ENCODE measurements at regions not wholly inside any gene's neighbourhood (a gene's known extent, or its start where the extent isn't known, plus 50 kb on each side); places are given as distances from the start of the nearest gene placed in this dataset.

DNA sequence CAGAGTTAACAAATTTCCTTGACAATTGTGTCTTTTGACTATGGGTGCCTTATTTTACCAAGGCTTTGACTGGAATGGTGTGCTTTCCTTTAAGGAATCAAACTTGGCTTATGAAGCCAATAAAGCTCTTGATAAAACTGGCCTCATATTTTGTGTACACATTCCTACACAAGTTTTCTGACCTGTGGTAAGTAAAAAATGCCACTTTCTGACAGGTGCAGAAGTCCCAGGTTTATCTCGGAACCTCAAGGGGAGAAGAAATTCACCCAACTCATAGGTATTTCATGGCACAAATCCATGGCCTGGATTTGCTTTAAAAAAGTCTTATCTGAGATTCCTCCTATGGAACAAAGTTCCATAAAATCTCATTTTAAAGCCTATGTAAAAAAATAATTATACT lies 880.6 kb upstream of the LRATD1 start:
- Histone ChIP-seq H3K27me3 (no peaks in the 10 kb centered on the region), H3K4me3 (no peak overlapping the region), H3K9me3 (peaks cover 0 to 6% (median 0%) of the 10 kb centered on the region in 4 donors), H3K36me3 (no peaks in the 10 kb centered on the region), H3K27ac (no peak overlapping the region), H3K4me1 (no peaks in the 10 kb centered on the region)
- TF ChIP-seq EP300 (IDR thresholded peaks at IDR 0.05) (no peak), POLR2A (IDR thresholded peaks at IDR 0.05) (no peak), CTCF (IDR thresholded peaks at IDR 0.05) (no peak)
- WGBS, 2 donors = 89 to 97% methylated on average over 1 of the region's 1 CpG
- no peak for DNase-seq (ENCODE audit: low spot score in 2 of 2)

- Histone ChIP-seq H3K27me3 (no peaks in the 10 kb centered on the region), H3K9me3 (no peaks in the 10 kb centered on the region), H3K4me3 (no peak overlapping the region), H3K4me1 (no peaks in the 10 kb centered on the region), H3K36me3 (no peaks in the 10 kb centered on the region), H3K27ac (no peak overlapping the region)
- no peak for TF ChIP-seq POLR2A (IDR thresholded peaks at IDR 0.05)
- TF ChIP-seq CTCF (IDR thresholded peaks at IDR 0.05) = no peak
- TF ChIP-seq EP300 (IDR thresholded peaks at IDR 0.05) = no peak
- no peak for DNase-seq (ENCODE audit: low spot score in 2 of 2)
- WGBS, 2 donors = 29 to 32% methylated on average over 1 of the region's 1 CpG
Observed at GRCh38 chr2:13758412-13758811, 874.1 kb upstream of the LRATD1 start.

DNA sequence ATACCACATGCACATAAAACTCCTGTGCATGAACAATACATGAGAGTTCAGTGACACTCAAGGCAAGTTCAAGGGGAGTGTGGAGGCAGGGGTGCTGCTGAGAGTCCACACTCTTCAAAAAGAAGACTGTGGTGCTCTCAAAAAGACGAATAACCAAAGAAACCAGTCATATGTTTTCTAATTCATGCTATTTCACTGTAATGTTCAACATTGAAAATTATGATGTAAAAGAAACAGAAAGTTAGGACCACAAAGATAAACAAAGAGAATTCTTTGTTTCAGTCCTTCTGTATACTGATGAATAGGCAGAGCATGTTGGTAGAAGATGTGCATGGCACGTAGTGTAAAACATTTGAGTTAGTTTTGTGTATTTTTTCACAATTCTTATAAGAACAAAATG lies 864.2 kb upstream of the LRATD1 start:
- TF ChIP-seq POLR2A (IDR thresholded peaks at IDR 0.05) = no peak
- WGBS, 2 donors = 31% methylated on average over 2 of the region's 2 CpGs

GRCh38 chr2:13770279-13770678 lies 862.2 kb upstream of the LRATD1 start:
- no peak overlapping the region for H3K27ac ChIP-seq
- 60 to 77% methylated on average over 2 of the region's 2 CpGs for WGBS, 2 donors
- DNase-seq (ENCODE audit: low spot score in 2 of 2) = no peak
- no peaks in the 10 kb centered on the region for H3K27me3 ChIP-seq
- no peaks in the 10 kb centered on the region for H3K36me3 ChIP-seq
- H3K9me3 ChIP-seq = no peaks in the 10 kb centered on the region
- H3K4me3 ChIP-seq = no peak overlapping the region
- no peaks in the 10 kb centered on the region for H3K4me1 ChIP-seq
- TF ChIP-seq CTCF (IDR thresholded peaks at IDR 0.05) (no peak), EP300 (IDR thresholded peaks at IDR 0.05) (no peak)

More for the DNA sequence above, 864.2 kb upstream of the LRATD1 start:
- H3K4me1 ChIP-seq = no peaks in the 10 kb centered on the region
- no peak overlapping the region for H3K4me3 ChIP-seq
- no peaks in the 10 kb centered on the region for H3K27me3 ChIP-seq
- H3K36me3 ChIP-seq = no peaks in the 10 kb centered on the region
- no peaks in the 10 kb centered on the region for H3K9me3 ChIP-seq
- no peak overlapping the region for H3K27ac ChIP-seq
- DNase-seq (ENCODE audit: low spot score in 2 of 2) = no peak

- no peak for DNase-seq (ENCODE audit: low spot score in 2 of 2)
- TF ChIP-seq CTCF (IDR thresholded peaks at IDR 0.05) (no peak), POLR2A (IDR thresholded peaks at IDR 0.05) (no peak), EP300 (IDR thresholded peaks at IDR 0.05) (no peak)
- Histone ChIP-seq H3K9me3 (peaks cover 0 to 12% (median 0%) of the 10 kb centered on the region in 4 donors), H3K4me1 (no peaks in the 10 kb centered on the region), H3K27ac (no peak overlapping the region), H3K4me3 (no peak overlapping the region), H3K27me3 (no peaks in the 10 kb centered on the region), H3K36me3 (no peaks in the 10 kb centered on the region)
- WGBS, 2 donors = 41 to 43% methylated on average over 1 of the region's 1 CpG
Observed at GRCh38 chr2:13779996-13780395, 852.5 kb upstream of the LRATD1 start.

GRCh38 chr2:13791019-13791547 lies 841.4 kb upstream of the LRATD1 start:
- no peaks in the 10 kb centered on the region for H3K27me3 ChIP-seq
- H3K27ac ChIP-seq = no peak overlapping the region
- 53 to 58% methylated on average over 3 of the region's 3 CpGs for WGBS, 2 donors
- no peak for DNase-seq (ENCODE audit: low spot score in 2 of 2)
- H3K4me1 ChIP-seq = no peaks in the 10 kb centered on the region
- no peak overlapping the region for H3K4me3 ChIP-seq
- TF ChIP-seq POLR2A (IDR thresholded peaks at IDR 0.05) = no peak
- no peak for TF ChIP-seq EP300 (IDR thresholded peaks at IDR 0.05)
- no peak for TF ChIP-seq CTCF (IDR thresholded peaks at IDR 0.05)
- no peaks in the 10 kb centered on the region for H3K9me3 ChIP-seq
- H3K36me3 ChIP-seq = no peaks in the 10 kb centered on the region

Data from tibial nerve (tissue), 4 donors.